GM18870 (cell line): ENCODE measurements at regions not wholly inside any gene's neighbourhood (a gene's known extent, or its start where the extent isn't known, plus 50 kb on each side); places are given as distances from the start of the nearest gene placed in this dataset.
"Not testable (repeated sequence)": the region's sequence is repeated elsewhere in the genome, so short reads cannot be mapped to it uniquely, and the experiment has no call there.

Experiments used
- ATAC-seq: cut with Tn5 transposase; IDR thresholded peaks from one replicate; pipeline ENCODE4 v1.9.1; 2021; ENCODE audit warnings: moderate library complexity; ENCODE audit not compliant: unreplicated experiment

GRCh38 chr6:85357651-85358050 lies 92.2 kb upstream of the NT5E start:
- ATAC-seq, result no peak

- ATAC-seq, result not testable (repeated sequence)
Measured at GRCh38 chr6:85356743-85357142, 93.1 kb upstream of the NT5E start.

GRCh38 chr6:85355816-85356215 lies 94.1 kb upstream of the NT5E start:
- ATAC-seq, result no peak

GRCh38 chr6:85354761-85355618 lies 94.9 kb upstream of the NT5E start:
- peak; percentile 58 for ATAC-seq

- ATAC-seq, result no peak
Measured at GRCh38 chr6:85353012-85353411, 96.9 kb upstream of the NT5E start.

GRCh38 chr6:85348643-85349042 lies 101.2 kb upstream of the NT5E start:
- no peak for ATAC-seq

- ATAC-seq, result no peak
Measured at GRCh38 chr6:85347812-85348211, 102.1 kb upstream of the NT5E start.

GRCh38 chr6:85346196-85346595 lies 103.7 kb upstream of the NT5E start:
- no peak for ATAC-seq

- ATAC-seq, result no peak
Measured at GRCh38 chr6:85344996-85345395, 104.9 kb upstream of the NT5E start.

- no peak for ATAC-seq
Measured at GRCh38 chr6:85343428-85343827, 106.5 kb upstream of the NT5E start.

GRCh38 chr6:85329196-85329595 lies 120.7 kb upstream of the NT5E start:
- ATAC-seq, result no peak

GRCh38 chr6:85325811-85326210 lies 124.1 kb upstream of the NT5E start:
- not testable (repeated sequence) for ATAC-seq

GRCh38 chr6:85323435-85324040 lies 126.3 kb upstream of the NT5E start:
- peak; percentile 93 for ATAC-seq

GRCh38 chr6:85322446-85323105 lies 127.3 kb upstream of the NT5E start:
- no peak for ATAC-seq

GRCh38 chr6:85321906-85322305 lies 128.0 kb upstream of the NT5E start:
- ATAC-seq, result no peak

- ATAC-seq, result no peak
Measured at GRCh38 chr6:85314586-85314985, 135.3 kb upstream of the NT5E start.

GRCh38 chr6:85300581-85300980 lies 149.3 kb upstream of the NT5E start:
- no peak for ATAC-seq

- ATAC-seq, result no peak
Measured at GRCh38 chr6:85298553-85298952, 151.3 kb upstream of the NT5E start.

- no peak for ATAC-seq
Measured at GRCh38 chr6:85291326-85291725, 158.6 kb upstream of the NT5E start.

- no peak for ATAC-seq
Measured at GRCh38 chr6:85287654-85288053, 162.2 kb upstream of the NT5E start.

- no peak for ATAC-seq
Measured at GRCh38 chr6:85287158-85287557, 162.7 kb upstream of the NT5E start.

GRCh38 chr6:85286507-85286906 lies 163.4 kb upstream of the NT5E start:
- not testable (repeated sequence) for ATAC-seq
